ENCODE measurements at regions not wholly inside any gene's neighbourhood (a gene's known extent, or its start where the extent isn't known, plus 50 kb on each side); places are given as distances from the start of the nearest gene placed in this dataset.

- peaks cover 59% of the 10 kb centered on the region for H3K4me1 Mint-ChIP-seq
- no peaks in the 10 kb centered on the region for H3K36me3 Mint-ChIP-seq
- peak overlapping the region; percentile 55; the same call in 1 of the 2 replicates for H3K27ac Mint-ChIP-seq
- no peaks in the 10 kb centered on the region for H3K27me3 Mint-ChIP-seq (ENCODE audit: low read depth)
- CTCF ChIA-PET, result interaction anchor here (0.9 to 3.2 kb wide), 7 partner anchors 9 to 135 kb away, joined by 3 to 40 read pairs (median 5); no protein-coding TSS in a partner anchor
- ATAC-seq (peak; percentile 34), DNase-seq (ENCODE audit: low spot score) (peak; percentile 57)
- H3K4me3 Mint-ChIP-seq, result peak overlapping the region; percentile 24
- no peak for TF ChIP-seq ZNF512 (CRISPR knock-in tag; IDR thresholded peaks at IDR 0.05; ENCODE audit: borderline replicate concordance)
- no peak for TF ChIP-seq IRF2 (CRISPR knock-in tag; IDR thresholded peaks at IDR 0.05; ENCODE audit: borderline replicate concordance, low read depth)
- TF ChIP-seq SMAD4 (CRISPR knock-in tag; IDR thresholded peaks at IDR 0.05), result no peak
- no peak for TF ChIP-seq ATF6 (CRISPR knock-in tag; IDR thresholded peaks at IDR 0.05)
- TF ChIP-seq, protein P1, sequence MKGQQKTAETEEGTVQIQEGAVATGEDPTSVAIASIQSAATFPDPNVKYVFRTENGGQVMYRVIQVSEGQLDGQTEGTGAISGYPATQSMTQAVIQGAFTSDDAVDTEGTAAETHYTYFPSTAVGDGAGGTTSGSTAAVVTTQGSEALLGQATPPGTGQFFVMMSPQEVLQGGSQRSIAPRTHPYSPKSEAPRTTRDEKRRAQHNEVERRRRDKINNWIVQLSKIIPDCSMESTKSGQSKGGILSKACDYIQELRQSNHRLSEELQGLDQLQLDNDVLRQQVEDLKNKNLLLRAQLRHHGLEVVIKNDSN (CRISPR knock-in tag; IDR thresholded peaks at IDR 0.05), result no peak
- TF ChIP-seq GRHL2 (CRISPR knock-in tag; IDR thresholded peaks at IDR 0.05; ENCODE audit: insufficient replicate concordance, severe bottlenecking), result no peak
- TF ChIP-seq NR2C2 (CRISPR knock-in tag; IDR thresholded peaks at IDR 0.05), result no peak
- TF ChIP-seq SP1 (CRISPR knock-in tag; conservative IDR thresholded peaks at IDR 0.05), result no peak
- no peak for TF ChIP-seq ZNF219 (CRISPR knock-in tag; IDR thresholded peaks at IDR 0.05; ENCODE audit: borderline replicate concordance)
- no peak for TF ChIP-seq CREM (CRISPR knock-in tag; IDR thresholded peaks at IDR 0.05)
- no peak for TF ChIP-seq GTF2I (CRISPR knock-in tag; conservative IDR thresholded peaks at IDR 0.05)
- TF ChIP-seq ZBTB43 (CRISPR knock-in tag; IDR thresholded peaks at IDR 0.05), result no peak
- peaks cover 6% of the 10 kb centered on the region for H3K9me3 Mint-ChIP-seq
- POLR2A ChIA-PET, result interaction anchor here (0.6 kb wide), 1 partner anchor 150 kb away, joined by 3 read pairs; no protein-coding TSS in a partner anchor
These were observed 57.1 kb downstream of the HAPSTR1 start for GRCh38 chr16:9148374-9149015.

- no peak overlapping the region for H3K4me3 Mint-ChIP-seq
- peaks cover 67% of the 10 kb centered on the region for H3K4me1 Mint-ChIP-seq
- no peaks in the 10 kb centered on the region for H3K27me3 Mint-ChIP-seq (ENCODE audit: low read depth)
- ChIA-PET CTCF (interaction anchor here (0.6 to 1.4 kb wide), 4 partner anchors 33 to 930 kb away, joined by 3 to 6 read pairs (median 6); no protein-coding TSS in a partner anchor), POLR2A (no interaction called here)
- peak; percentile 22 for ATAC-seq
- DNase-seq (ENCODE audit: low spot score), result no peak
- H3K27ac Mint-ChIP-seq, result peak overlapping the region; percentile 87
- no peaks in the 10 kb centered on the region for H3K36me3 Mint-ChIP-seq
- peaks cover 13% of the 10 kb centered on the region for H3K9me3 Mint-ChIP-seq
- TF ChIP-seq, protein P2, sequence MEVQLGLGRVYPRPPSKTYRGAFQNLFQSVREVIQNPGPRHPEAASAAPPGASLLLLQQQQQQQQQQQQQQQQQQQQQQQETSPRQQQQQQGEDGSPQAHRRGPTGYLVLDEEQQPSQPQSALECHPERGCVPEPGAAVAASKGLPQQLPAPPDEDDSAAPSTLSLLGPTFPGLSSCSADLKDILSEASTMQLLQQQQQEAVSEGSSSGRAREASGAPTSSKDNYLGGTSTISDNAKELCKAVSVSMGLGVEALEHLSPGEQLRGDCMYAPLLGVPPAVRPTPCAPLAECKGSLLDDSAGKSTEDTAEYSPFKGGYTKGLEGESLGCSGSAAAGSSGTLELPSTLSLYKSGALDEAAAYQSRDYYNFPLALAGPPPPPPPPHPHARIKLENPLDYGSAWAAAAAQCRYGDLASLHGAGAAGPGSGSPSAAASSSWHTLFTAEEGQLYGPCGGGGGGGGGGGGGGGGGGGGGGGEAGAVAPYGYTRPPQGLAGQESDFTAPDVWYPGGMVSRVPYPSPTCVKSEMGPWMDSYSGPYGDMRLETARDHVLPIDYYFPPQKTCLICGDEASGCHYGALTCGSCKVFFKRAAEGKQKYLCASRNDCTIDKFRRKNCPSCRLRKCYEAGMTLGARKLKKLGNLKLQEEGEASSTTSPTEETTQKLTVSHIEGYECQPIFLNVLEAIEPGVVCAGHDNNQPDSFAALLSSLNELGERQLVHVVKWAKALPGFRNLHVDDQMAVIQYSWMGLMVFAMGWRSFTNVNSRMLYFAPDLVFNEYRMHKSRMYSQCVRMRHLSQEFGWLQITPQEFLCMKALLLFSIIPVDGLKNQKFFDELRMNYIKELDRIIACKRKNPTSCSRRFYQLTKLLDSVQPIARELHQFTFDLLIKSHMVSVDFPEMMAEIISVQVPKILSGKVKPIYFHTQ (CRISPR knock-in tag; IDR thresholded peaks at IDR 0.05), result no peak
These were observed 59.6 kb downstream of the HAPSTR1 start for GRCh38 chr16:9151074-9151473.

Data from WTC11 (cell line).